ENCODE measurements at regions not wholly inside any gene's neighbourhood (a gene's known extent, or its start where the extent isn't known, plus 50 kb on each side); places are given as distances from the start of the nearest gene placed in this dataset.
"Not testable (repeated sequence)": the region's sequence is repeated elsewhere in the genome, so short reads cannot be mapped to it uniquely, and the experiment has no call there.

DNA sequence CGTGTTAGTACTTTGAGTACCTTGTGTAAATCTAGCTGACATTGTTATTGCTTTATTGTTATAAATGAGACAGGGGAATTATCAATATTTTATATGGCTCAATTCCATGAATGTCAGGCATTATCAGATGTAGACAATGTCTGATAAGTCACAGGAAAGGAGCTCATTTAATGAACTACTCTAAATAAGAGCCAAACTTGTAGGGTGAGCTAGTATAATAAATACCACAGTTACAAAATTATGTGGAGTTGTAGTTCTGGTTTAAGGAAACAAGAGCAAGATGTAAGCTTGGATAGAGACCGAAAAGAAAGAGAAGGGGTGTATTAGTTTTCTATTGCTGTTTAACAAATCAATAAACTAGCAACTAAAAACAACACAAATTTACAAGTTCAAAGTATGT is 891.8 kb upstream of the SLITRK1 start:
- no peak overlapping the region for H3K4me3 ChIP-seq
- H3K27me3 ChIP-seq: no peaks in the 10 kb centered on the region
- no peak for DNase-seq
- H3K9me3 ChIP-seq (replicated peaks): no peaks in the 10 kb centered on the region
- no peaks in the 10 kb centered on the region for H3K36me3 ChIP-seq
- no peaks in the 10 kb centered on the region for H3K4me1 ChIP-seq
- H3K27ac ChIP-seq: no peak overlapping the region

DNA sequence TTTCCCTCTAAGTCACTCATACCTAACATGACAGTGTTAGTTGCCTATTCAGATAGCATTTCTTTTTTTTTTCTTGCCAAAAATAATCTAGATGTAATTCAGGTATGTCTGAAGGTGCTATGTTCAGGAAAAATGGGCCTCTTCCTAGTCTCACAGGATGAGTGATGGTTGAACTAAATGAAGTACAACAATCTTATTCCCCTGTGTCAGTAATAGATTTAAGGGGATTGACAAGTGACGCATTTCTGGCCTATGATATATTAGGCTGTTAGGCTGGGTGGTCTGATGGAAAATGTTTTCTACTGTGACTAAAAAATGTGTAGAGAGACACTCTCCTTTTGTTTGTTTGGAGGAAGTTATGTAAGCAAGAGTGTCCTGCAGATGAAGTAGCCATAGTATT is 878.7 kb upstream of the SLITRK1 start:
- Histone ChIP-seq H3K36me3 (no peaks in the 10 kb centered on the region), H3K27ac (no peak overlapping the region), H3K4me1 (no peaks in the 10 kb centered on the region), H3K4me3 (no peak overlapping the region), H3K27me3 (no peaks in the 10 kb centered on the region), H3K9me3 (replicated peaks) (no peaks in the 10 kb centered on the region)
- DNase-seq: no peak

DNA sequence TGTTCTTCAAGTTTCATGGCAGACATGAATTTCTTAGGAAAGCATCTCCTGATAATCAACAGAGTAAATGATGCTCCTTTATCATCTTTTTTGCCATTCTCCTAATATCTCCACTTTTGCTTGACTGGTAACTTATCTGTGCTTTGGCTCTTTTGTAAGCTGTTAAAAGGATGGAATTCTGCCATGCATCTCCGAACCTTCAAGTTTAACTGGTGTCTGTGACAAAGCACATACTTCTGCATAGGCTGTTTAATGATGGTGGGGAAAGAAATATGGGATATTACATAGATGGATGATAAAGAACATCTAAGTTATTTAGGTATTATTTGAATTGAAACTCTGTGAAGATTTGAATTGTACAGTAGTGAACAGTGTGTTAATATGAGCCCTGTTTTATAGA is 866.9 kb upstream of the SLITRK1 start:
- H3K36me3 ChIP-seq: no peaks in the 10 kb centered on the region
- H3K9me3 ChIP-seq (replicated peaks): no peaks in the 10 kb centered on the region
- H3K4me1 ChIP-seq: no peaks in the 10 kb centered on the region
- no peak overlapping the region for H3K4me3 ChIP-seq
- H3K27me3 ChIP-seq: no peaks in the 10 kb centered on the region
- no peak overlapping the region for H3K27ac ChIP-seq
- no peak for DNase-seq

DNA sequence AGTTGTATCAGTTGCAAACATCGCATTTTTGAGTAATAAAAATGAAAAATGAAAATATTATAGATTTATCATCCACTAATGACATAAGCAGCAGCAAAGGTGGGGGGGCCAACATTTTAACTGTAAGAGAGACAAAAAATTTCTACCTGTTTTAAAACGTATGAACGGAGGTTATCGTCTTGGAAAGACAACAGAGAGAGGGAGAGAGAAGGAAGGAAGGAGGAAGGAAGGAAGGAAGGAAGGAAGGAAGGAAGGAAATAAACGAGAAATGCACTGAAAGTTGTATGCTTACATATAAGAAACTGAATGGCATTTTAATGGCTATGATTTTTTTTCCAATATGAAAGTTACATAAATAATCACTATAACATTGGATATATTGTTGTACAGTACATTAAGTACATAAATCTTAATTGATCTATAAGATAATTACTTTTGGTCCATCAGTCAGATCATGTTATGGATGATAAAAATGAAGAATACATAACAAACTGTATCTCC is 862.8 kb upstream of the SLITRK1 start:
- H3K27ac ChIP-seq: no peak overlapping the region

DNA sequence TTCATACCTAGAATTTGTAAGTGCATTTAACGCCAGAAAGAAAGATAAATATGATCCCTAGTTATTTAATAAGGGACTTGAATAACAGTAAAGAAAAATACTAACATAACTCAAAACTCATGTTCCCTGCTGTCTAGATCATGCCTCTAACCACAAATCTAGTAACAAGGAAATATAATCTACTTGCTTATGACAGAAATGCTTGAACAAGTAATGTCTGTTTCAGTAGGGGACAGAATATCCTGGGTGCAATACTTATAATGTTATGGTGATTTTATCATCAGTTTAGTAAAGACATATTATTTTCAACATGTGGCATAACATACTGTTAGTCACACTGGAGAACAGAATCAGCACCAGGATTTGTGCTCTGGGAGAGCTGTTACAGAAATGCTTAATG is 861.9 kb upstream of the SLITRK1 start:
- Histone ChIP-seq H3K9me3 (replicated peaks) (no peaks in the 10 kb centered on the region), H3K27ac (no peak overlapping the region), H3K4me1 (no peaks in the 10 kb centered on the region), H3K4me3 (no peak overlapping the region), H3K36me3 (no peaks in the 10 kb centered on the region), H3K27me3 (no peaks in the 10 kb centered on the region)
- peak in 1 of 2 experiments; percentile 4 for DNase-seq

More for the DNA sequence above, 862.8 kb upstream of the SLITRK1 start:
- DNase-seq: no peak
- no peak overlapping the region for H3K4me3 ChIP-seq
- H3K36me3 ChIP-seq: no peaks in the 10 kb centered on the region
- H3K27me3 ChIP-seq: no peaks in the 10 kb centered on the region
- no peaks in the 10 kb centered on the region for H3K4me1 ChIP-seq
- H3K9me3 ChIP-seq (replicated peaks): no peaks in the 10 kb centered on the region

DNA sequence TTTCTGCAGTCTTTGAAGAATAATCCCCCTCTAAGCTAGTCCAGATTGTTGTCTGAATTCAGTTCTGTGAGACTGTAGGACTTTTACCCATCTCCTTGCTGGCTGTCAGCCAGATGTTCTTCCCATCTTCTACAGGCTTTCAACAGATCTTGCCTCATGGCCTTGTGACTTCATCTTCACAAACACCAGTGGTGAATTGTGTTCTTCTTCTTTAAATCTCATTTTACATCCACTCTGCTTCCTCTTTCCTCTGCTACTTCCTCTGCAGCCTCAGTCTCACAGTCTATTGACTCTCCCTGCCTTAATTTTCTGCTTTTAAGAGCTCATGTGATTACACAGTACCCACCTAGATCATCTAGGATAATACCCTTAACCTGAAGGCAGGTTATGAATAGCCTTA is 859.0 kb upstream of the SLITRK1 start:
- no peaks in the 10 kb centered on the region for H3K9me3 ChIP-seq (replicated peaks)
- no peak overlapping the region for H3K27ac ChIP-seq
- H3K4me3 ChIP-seq: no peak overlapping the region
- H3K36me3 ChIP-seq: no peaks in the 10 kb centered on the region
- no peak for DNase-seq
- H3K27me3 ChIP-seq: no peaks in the 10 kb centered on the region
- no peaks in the 10 kb centered on the region for H3K4me1 ChIP-seq

DNA sequence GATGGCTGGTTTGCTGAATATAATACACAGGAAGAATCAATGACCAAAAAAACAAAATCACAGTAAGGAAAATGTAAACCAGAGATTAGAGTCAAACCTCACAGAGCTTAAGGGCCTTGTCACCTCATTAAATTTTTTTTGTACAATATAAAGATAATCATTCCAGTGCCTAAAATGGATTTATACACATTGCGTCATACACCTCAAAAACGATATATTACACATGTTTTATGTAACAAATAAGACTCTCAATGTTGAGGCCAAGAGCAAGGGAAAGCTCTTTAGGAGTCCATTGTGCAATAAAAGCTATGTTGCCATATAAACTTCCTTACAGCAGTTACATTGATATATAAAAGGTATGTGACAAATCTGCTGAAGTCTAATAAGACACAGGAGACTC is 856.7 kb upstream of the SLITRK1 start:
- Histone ChIP-seq H3K4me3 (no peak overlapping the region), H3K27ac (no peak overlapping the region), H3K9me3 (replicated peaks) (no peaks in the 10 kb centered on the region), H3K27me3 (no peaks in the 10 kb centered on the region), H3K4me1 (no peaks in the 10 kb centered on the region), H3K36me3 (no peaks in the 10 kb centered on the region)
- no peak for DNase-seq

DNA sequence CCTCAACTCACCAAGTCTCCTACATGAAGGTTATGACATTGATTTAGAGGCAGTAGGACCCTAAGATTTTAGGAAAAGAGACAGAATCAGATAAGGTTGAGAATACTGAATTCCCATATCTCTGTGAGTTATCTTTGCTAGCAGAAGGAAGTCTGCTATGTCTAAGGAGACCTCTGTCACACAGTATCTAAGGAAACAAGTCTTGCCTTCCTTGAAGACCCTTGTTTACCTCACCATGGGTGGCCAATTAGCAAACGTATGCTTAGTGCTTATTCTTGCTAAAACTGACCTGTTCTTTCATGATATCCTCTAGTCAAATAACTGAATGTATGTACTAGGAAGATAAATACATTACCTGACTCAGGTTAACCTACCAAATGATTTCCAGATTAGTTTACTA is 855.4 kb upstream of the SLITRK1 start:
- H3K9me3 ChIP-seq (replicated peaks): no peaks in the 10 kb centered on the region
- no peak for DNase-seq
- no peak overlapping the region for H3K27ac ChIP-seq
- H3K4me1 ChIP-seq: no peaks in the 10 kb centered on the region
- H3K4me3 ChIP-seq: no peak overlapping the region
- H3K36me3 ChIP-seq: no peaks in the 10 kb centered on the region
- no peaks in the 10 kb centered on the region for H3K27me3 ChIP-seq

DNA sequence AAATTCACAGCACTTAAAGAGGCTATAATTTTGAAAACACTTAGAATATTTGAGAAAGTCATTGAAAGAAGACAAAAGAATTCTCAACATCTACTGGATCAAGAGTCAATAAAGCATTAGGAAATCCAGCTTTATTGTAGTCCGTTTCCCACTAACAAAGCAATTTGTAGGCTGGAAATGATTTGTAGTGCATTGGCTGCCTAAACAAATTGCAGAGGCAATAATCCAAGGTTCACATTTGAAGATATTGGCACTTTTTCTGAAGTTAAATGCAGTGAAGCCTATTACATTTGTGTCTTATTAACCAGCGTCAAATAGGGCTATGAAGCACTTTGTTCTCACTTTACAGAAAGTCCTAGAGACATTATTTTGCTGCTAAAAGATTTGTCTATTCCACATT is 848.1 kb upstream of the SLITRK1 start:
- no peaks in the 10 kb centered on the region for H3K27me3 ChIP-seq
- H3K27ac ChIP-seq: no peak overlapping the region
- no peaks in the 10 kb centered on the region for H3K36me3 ChIP-seq
- no peak for DNase-seq
- no peaks in the 10 kb centered on the region for H3K9me3 ChIP-seq (replicated peaks)
- no peaks in the 10 kb centered on the region for H3K4me1 ChIP-seq
- H3K4me3 ChIP-seq: no peak overlapping the region

DNA sequence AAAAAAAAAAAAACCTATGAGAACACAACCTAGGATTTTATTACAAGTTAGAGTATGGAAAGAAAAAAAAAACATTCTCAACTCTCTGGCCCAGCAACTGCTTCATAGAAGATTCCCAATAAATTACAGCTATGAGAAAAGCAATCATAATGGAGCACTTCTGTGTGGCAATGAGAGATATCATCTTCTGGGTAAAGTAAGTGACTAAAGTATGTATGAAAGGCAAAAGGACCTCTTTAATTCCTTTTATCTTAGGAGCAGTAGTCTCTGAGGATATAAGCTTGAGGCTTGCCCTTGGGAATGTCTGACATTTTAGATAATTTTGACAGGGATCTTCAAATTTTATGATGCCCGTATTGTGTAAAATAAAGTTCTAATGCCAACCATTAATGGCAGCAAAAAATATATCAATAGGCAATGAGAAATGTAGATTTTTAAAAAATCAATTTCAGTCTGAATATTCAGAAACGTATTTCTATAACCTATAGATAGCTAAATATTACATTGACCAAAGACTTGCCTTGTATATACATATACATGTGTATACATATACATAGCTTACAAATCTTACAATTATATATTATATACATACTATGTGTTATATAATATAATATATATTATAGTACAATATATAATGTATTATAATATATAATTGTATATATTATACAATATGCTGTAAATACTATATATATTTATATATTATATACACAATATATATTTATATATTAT is 823.9 kb upstream of the SLITRK1 start:
- no peaks in the 10 kb centered on the region for H3K9me3 ChIP-seq (replicated peaks)
- H3K36me3 ChIP-seq: no peaks in the 10 kb centered on the region
- peak in 1 of 2 experiments; percentile 5 for DNase-seq
- no peak overlapping the region for H3K27ac ChIP-seq
- H3K4me3 ChIP-seq: no peak overlapping the region
- H3K27me3 ChIP-seq: no peaks in the 10 kb centered on the region
- H3K4me1 ChIP-seq: no peaks in the 10 kb centered on the region

DNA sequence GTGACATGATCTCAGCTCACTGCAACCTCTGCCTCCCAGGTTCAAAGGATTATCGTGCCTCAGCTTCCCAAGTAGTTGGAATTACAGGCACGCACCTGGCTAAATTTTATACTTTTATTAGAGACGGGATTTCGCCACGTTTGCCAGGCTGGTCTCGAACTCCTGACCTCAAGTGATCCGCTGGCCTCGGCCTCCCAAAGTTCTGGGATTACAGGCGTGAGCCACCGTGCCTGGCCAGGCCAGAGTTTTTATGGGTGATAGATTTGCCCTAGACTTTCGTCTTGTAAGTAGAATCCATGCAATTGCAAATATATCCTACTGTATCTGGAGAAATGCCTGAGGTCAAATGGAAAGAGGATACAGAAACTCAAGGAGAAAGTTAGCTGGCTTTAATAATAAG is 819.9 kb upstream of the SLITRK1 start:
- no peaks in the 10 kb centered on the region for H3K27me3 ChIP-seq
- no peaks in the 10 kb centered on the region for H3K36me3 ChIP-seq
- H3K9me3 ChIP-seq (replicated peaks): no peaks in the 10 kb centered on the region
- no peaks in the 10 kb centered on the region for H3K4me1 ChIP-seq
- no peak for DNase-seq
- no peak overlapping the region for H3K4me3 ChIP-seq
- no peak overlapping the region for H3K27ac ChIP-seq

DNA sequence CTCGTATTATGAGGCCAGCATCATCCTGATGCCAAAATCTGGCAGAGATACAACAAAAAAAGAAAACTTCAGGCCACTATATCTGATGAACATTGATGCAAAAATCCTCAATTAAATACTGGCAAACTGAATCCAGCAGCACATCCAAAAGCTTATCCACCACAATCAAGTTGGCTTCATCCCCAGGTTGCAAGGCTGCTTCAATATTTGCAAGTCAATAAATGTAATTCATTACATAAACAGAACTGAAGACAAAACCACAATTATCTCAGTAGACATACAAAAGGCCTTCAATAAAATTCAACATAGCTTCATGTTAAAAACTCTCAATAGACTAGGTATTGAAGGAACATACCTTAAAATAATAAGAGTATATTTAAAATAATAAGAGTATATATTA is 815.3 kb upstream of the SLITRK1 start:
- not testable (repeated sequence) for H3K9me3 ChIP-seq (replicated peaks); H3K4me3 ChIP-seq; DNase-seq; H3K27ac ChIP-seq; H3K4me1 ChIP-seq; H3K27me3 ChIP-seq; H3K36me3 ChIP-seq

DNA sequence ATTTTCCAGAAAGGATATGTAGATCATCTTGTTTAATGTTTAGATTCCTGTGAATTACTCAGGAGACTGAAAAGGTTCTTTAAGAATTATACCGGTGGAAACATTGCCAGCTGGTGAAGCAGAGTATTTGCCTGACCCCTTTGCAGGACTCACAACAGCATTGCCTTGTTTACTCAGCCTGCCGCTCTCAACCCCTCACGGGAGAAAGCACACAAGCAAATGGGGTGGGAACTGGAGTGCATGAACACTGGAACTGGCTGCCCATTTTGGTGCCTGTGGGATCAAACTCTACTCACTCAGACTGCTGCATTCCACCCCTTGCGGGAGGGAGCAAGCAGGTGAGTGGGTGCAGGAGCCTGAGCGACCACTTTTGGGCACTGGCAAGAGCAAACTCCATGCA is 804.7 kb upstream of the SLITRK1 start:
- Histone ChIP-seq H3K4me1 (peaks cover 4% of the 10 kb centered on the region; the same call in 1 of the 2 replicates), H3K4me3 (no peak overlapping the region), H3K27ac (no peak overlapping the region), H3K9me3 (replicated peaks) (no peaks in the 10 kb centered on the region), H3K36me3 (no peaks in the 10 kb centered on the region), H3K27me3 (no peaks in the 10 kb centered on the region)
- no peak for DNase-seq

DNA sequence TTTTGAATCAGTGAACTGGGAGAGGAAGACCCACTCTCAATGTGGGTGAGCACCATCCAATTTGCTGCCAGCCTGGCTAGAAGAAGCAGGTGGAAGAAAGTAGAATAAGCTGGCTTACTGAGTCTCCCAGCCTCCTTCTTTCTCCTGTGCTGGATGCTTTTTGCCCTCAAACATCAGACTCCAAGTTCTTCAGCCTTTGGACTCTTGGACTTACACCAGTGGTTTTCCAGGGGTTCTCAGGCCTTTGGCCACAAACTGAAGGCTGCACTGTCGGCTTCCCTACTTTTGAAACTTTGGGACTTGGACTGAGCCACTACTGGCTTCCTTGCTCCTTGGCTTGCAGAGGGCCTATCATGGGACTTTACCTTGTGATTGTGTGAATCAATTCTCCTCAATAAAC is 804.2 kb upstream of the SLITRK1 start:
- DNase-seq: no peak
- H3K27ac ChIP-seq: no peak overlapping the region

DNA sequence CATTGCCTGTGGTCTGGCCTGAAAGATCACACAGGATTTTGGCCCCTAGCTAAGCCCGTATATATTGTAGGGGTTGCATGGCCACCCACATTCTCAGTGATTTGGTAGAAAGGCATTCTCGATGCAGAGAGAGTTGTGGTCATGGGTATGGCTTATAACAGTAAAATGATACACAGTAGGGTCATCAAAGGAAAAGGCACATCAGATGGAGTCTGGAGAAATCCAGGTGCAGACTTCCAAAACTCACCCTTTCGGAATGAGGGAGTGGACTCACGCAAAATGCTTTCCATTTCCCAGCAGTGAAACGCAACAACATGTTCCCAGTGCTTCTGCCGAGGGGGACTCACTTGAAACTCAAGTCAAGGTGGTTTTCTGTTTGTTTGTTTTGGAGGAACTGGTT is 802.5 kb upstream of the SLITRK1 start:
- DNase-seq: peak; percentile 5 to 11

More for the DNA sequence above, 804.2 kb upstream of the SLITRK1 start:
- no peaks in the 10 kb centered on the region for H3K9me3 ChIP-seq (replicated peaks)
- no peak overlapping the region for H3K4me3 ChIP-seq
- H3K4me1 ChIP-seq: peaks cover 4% of the 10 kb centered on the region; the same call in 1 of the 2 replicates
- H3K36me3 ChIP-seq: no peaks in the 10 kb centered on the region
- no peaks in the 10 kb centered on the region for H3K27me3 ChIP-seq

DNA sequence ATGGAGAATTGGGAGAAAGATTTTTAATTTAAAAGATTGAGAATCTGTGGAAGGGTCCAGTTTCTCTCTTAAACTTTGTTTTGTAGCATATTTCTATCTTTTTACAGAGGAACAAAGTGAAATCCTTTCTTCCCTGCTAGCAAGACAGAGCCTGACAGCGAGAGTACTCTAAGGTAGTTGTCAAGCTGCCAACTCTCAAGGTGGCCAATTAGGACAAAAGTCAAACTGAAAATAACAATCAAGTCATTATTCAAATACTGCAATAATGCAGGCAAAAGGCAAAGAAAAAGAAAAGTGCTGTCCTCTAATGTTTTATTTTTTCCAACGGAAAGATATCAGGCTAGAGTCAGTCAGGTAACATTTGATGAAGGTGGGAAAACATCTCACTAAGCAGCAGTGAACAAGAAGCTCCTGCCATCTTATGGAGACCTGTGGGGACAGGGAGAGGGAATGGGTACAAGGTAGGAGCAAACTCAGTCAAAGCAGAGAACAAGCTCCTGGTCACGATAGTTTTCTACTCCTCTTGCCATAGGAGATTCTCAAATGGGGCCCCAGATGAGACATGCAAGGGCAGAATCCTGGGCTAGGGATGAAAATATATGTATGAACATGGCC is 801.9 kb upstream of the SLITRK1 start:
- H3K36me3 ChIP-seq: no peaks in the 10 kb centered on the region
- no peaks in the 10 kb centered on the region for H3K9me3 ChIP-seq (replicated peaks)
- no peaks in the 10 kb centered on the region for H3K27me3 ChIP-seq
- H3K4me1 ChIP-seq: peaks cover 4% of the 10 kb centered on the region; the same call in 1 of the 2 replicates
- H3K27ac ChIP-seq: no peak overlapping the region
- H3K4me3 ChIP-seq: no peak overlapping the region
- DNase-seq: no peak

More for the DNA sequence above, 802.5 kb upstream of the SLITRK1 start:
- Histone ChIP-seq H3K27me3 (no peaks in the 10 kb centered on the region), H3K9me3 (replicated peaks) (no peaks in the 10 kb centered on the region), H3K4me3 (no peak overlapping the region), H3K36me3 (no peaks in the 10 kb centered on the region), H3K27ac (no peak overlapping the region), H3K4me1 (peaks cover 4% of the 10 kb centered on the region; the same call in 1 of the 2 replicates)

Measured in SJCRH30 (cell line).